Renal cortex interstitium (tissue), 11 donors: ENCODE measurements at regions not wholly inside any gene's neighbourhood (a gene's known extent, or its start where the extent isn't known, plus 50 kb on each side); places are given as distances from the start of the nearest gene placed in this dataset.

Source experiments
- DNase-seq, 11 donors: peaks; one replicate each; pipeline ENCODE4 v3.0.0-alpha.2; 2013; ENCODE audit warnings: low read depth in 9 of 11, low spot score in 4 of 11; ENCODE audit errors: extremely low read depth in 1 of 11

DNA sequence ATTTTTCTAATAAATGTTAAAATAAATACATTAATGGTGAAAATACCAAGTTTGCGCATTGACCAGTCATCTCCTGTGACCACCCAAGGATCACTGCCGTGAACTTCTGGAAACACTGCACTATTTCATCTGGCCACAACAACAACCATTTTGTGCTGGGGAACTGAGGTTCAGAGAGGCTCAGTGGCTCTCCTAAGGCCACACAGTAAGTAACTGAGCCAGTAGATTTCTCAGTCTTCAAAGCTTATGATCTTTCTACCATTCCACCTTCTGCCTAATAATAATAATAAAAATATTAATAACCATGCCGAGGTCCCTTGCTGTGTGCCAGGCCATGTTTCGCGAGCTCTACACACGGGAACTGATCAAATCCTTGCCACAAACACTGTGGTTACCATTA lies 182.0 kb downstream of the IRF8 start:
- DNase-seq: no peak

DNA sequence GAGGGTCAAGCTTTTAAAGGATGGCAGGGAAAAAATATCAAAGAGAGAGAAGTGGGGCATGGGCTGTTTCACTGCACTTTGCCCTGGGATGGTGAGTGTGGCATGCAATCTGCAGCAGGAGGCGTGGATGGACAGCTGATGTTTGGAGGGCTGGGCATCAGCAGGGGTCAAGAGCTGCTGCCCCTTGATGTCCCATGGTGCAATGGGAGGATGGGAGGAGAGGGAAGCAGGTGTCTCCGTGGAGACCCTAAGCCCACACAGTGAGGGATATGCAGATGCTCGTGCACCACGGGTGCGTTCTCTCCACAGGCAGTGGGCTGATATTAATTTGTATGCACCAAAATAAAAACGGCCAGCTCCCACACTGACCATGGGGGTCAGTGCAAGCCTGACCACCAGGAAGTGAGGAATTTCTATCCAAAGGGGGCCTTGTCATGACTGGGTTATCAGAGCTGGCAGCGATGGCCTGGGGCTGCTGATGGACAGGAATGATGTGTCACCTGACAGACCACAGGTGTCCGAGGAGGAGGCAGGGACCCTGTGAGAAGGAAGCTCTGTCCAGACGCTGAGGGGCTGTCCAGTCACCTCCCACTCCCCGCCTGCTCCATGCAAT lies 183.6 kb downstream of the IRF8 start:
- no peak for DNase-seq

DNA sequence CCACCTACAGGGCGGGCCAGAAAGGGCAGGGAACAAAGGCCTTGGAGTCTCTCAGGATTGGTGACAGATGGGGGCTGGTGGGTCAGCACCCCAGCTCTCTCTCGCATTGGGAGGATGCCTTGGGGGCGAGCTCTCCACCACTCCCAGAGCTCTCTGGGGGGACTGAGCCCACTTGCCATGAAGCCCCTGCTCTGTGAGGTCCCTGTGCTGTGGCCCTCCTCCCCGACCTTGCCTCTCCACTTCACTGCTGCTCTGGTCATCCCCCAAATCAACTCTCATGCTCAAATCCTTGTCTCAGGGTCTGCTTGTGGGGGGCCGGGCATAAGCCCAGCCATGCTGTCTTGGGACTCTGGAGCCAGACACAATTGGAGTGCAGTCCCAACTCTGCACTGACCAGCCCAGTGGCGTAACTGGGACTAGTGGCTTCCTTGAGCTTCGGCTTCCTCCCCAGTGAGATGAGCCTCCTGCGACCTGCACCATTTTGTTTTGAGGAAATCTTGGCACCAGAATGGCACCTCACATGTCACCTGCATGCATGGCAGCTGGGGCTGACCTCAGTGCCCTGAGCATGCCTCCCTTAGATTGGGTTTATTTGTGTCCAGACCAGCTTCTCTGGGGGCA lies 184.5 kb downstream of the IRF8 start:
- no peak for DNase-seq

DNA sequence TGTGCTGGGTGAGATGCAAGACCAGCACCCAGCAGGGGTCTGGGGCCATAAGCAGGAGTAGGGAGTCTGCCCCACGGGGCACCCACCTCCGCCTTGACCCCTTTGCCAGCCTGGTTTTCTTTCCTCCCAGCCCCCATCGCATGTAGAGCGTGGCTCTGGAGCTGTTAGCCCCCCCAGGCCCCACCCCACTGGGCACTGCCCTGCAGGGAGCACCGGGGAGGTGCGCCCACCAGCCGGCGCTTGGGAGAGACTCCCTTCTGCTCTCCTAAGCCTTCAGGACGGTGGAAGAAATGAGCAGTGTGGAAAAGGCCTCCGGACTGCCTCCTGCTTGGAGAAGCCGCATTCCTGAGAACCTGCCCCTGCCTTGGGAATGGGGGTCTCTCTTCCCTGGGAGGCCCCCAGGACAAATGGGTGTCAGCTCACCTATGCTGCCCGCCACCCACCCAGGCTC lies 186.2 kb downstream of the IRF8 start:
- no peak for DNase-seq

DNA sequence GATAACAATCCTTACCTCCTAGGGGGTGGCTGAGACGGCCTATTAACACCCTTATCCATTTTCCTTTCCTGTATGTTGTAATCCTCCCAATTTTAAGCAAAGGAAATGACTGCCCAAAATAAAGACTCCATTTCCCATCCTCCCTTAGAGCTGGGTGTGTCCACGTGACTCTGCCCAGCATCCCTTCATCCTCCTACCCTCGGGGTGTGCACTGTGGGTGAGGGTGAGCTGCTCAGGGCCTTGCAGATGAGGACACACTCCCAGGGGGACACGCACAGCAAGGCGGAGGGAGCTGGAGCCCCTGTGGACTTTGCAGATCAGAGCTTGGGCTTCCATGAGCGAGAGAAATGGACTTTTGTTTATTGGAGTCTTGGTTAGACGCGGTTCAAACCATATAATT lies 186.8 kb downstream of the IRF8 start:
- no peak for DNase-seq

DNA sequence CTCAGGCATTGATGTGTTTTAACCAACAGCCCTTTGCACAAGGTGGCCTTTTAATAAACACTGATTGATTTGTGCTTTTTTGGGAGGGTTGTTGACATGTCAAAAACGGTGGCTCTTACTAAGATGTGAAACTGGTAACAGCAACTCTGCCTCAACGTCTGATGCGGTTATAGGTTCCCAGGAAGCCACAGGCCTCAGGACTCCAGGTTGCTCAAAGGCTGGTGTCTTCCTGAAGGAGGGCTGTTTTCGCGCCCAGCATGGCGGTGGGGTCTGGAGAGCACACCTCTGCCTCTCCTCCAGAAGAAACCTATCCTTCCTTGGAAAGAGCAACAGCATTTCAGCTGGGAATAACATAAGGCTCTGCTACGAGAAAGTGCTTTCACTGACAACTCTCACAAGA lies 187.5 kb downstream of the IRF8 start:
- DNase-seq: no peak

DNA sequence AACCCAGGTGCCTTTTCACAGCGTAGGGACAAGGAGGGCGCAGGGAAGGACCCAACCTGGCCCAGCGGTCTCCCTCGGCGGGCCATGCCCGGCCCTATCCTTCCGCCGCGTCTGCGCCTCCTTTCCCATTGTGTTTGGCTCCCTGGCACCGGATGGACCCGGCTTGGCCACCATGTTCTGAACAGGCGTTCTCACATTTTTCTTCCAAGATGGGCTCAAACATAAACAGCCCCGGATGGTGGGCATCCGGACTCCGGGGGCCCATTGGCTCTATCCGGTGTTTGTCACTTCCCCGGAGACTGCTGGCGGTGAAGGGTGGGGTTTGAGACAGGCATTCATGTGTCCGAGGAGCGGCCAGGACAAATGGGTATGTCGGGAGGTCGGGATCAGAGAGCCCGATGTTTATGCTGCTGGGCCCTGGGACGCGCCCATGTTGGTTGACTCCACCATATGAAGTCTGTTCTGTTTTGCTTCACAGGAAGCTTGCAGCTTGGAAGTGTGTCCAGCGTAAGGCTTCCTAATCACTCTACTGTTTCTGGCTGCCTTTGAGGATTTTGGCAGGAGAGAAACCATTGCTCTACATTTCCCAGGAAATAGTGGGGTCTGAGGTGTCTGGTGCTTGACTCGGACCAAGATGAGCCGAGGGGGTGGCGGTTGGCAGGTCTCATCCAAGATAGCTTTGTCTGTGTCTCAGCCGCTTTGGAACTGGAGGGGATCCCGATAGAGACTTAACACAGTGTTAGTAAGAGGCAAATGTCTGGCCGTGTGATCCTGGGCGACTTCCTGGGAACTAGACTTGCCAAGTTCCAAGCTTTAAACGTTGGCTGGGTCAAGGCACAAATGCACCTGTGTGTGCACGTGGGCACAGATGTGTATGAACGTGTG lies 188.3 kb downstream of the IRF8 start:
- no peak for DNase-seq

DNA sequence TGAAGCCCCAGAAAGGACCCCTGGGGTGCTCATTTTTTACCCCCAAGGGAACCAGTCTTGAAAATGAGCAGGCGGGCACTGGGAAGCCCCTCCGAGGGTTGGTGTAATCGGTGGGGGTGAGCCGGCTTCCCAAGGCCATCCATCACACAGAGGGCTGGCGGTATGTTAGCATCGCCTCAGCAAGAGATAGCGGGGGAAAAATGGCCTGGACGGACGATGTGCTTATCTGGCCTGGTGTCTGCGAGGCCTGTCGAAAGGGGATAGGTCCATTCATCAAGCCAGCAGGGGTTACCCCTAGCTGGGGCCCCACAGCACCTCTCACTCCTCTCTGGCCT lies 188.9 kb downstream of the IRF8 start:
- DNase-seq: no peak

DNA sequence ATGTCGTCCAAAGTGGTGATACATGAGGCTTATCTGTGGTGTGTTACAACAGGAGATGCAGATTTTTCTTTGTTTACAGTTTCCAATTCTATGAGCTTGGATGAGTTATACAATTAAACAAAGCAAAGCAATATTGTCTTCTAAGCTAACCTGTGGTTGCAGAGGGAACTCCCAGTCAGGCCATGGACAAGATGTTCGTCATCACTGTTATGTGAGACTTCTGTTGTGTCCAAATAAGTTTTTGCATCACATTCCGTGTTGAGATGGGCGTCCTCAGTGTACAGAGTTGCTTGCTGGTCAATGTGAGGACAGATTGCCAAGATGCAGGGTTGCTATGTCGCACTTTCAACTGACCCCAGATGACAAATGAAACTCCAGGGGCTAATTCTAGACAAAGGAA lies 189.3 kb downstream of the IRF8 start:
- DNase-seq: no peak

DNA sequence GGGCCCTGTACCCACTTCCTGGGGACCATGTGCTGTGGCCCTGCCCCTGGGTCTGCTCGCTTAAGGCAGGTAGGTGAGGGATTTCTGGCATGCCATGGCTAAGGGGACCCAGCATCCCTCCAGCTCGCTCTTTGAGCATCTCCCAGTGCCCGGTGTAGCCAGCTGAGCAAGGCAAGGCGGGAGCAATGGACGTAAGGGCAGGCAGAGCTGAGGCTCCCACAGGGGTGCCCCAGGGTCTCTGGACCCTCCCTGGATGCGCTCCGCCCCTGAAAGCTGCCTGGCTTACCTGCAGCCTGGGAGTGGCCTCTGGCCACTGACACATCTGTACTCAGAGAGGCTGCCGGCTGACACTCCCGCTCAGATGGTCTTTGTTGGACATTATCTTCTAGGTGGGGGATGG lies 189.9 kb downstream of the IRF8 start:
- DNase-seq: no peak

DNA sequence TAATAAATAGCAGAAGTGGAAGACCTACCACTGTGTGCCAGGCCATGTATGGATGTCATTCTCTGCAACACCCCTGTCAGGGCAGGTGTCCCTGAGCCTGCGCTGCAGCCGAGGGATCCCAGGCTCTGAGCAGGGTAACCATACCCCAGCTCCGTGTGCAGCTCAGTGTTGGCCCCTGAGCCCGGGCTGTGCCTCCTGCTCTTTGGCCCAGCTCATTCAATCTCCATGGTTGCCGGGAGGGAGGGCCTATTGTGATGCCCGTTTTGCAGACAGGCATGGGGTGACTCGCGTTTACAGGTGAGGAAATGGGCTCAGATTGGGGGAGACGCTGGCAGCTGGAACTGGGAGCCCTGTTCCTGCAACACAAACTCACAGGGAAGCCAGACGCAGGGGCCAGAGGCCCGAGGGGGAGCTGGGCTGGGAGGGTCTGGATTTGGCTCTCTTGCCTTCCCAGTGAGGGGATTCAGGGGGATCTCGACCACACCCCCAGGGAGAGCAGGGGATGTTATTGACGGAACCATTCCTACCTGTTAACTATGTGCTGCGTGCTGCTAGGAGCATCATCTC lies 190.5 kb downstream of the IRF8 start:
- no peak for DNase-seq

DNA sequence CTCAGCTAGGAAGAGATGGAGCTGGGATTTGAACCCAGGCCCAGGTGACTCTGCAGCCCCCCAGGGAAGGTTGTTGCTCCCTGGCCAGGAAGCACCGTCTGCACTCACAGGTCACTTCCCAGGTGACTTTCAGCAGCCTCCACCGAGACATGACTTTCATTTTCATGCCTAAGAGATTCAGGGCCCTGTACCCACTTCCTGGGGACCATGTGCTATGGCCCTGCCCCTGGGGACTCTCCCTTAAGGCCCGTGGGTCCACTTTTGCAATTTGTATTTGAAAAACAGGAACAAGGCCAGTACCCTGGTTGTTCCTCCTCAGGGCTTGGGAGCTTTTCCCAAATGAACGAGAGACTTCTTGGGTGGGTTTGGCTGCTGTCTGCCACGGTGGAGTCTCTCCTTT lies 191.0 kb downstream of the IRF8 start:
- DNase-seq: no peak

DNA sequence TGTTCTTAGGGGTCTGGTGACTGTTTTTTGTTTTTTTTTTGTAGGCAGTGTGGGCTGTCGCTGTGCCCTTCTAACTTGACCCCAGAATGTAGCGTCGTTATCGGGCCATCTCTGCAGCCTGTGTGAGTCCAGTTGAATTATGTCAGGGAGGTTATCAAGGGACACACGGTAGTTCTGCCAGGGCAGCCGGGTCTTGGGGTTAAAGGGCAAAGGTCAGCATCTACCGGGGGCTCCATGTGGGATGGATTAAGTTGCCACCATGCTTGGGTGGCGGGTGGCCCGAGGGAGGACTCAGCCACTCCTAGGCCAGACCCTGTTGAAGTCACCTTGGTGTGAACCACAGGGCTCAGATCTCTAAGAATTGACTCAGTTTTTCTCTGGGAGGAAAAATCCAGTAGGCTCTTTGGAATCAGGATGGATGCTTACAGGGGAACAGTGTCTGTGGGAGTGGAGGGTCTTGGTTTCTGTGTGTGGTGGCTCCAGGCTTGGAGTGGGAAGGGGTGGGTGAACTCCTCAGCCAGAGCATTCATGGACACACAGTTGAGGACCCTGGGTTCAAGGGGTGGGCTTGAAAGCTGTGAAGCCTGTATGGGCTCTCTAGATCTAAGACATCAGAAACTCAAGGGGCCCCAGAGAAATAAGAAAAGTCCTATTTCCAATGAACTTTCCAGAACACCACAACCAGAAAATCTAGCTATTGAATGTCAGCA lies 191.7 kb downstream of the IRF8 start:
- DNase-seq: no peak

DNA sequence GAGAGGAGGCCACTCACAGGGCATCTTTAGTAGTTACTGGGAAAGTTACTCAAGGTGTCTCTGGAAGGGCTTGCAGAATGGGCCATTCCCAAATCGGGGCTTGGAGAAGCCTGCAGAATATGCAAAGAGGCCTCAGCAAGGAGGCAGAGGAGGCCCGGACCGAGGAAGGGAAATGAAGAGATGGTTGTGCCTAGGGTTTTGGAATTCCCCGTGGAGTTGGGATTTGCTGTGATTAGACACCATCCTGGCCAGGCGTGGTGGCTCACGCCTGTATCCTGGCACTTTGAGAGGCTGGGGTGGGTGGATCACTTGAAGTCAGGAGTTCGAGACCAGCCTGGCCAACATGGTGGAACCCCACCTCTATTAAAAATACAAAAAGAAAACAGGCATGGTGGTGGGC lies 193.0 kb downstream of the IRF8 start:
- no peak for DNase-seq

DNA sequence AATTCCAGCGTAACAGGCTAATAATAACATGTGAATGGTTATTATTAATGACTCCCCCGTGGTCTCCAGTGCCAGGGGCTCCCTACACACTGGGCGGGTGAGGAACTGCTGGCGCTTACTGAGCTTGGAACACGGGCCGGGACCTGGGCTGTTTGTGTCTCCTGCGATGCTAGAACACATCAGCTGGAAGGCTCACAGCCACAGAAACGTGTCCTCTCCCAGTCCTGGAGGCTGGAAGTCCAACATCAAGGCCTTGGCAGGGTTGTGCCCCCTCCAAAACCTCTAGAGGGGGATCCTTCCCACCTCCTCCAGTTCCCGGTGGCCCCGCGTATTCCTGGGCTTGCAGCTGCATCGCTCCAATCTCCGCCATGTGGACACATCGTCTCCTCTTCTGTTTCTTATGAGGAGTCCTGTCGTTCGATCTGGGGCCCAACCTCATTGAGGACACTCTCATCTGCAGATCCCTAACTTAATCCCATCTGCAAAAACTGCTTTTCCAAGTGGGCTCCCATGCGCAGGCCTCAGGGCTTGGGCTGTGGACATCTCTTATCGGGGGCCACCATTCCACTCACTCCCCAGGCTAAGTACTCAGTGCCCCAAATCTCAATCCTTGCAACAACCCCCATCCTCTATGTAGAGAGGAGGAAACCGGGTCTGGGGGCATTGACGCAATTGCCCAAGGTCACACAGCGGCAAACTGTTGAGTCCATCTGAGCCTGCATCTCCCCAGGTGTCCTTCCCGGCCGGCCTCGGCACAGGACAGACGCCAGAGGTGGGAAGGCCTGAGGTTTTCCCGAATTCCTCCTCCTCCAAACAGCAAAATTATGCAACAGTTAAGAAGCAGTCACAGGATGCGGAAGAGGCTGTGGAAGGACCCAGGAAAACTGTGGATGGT lies 193.9 kb downstream of the IRF8 start:
- no peak for DNase-seq

DNA sequence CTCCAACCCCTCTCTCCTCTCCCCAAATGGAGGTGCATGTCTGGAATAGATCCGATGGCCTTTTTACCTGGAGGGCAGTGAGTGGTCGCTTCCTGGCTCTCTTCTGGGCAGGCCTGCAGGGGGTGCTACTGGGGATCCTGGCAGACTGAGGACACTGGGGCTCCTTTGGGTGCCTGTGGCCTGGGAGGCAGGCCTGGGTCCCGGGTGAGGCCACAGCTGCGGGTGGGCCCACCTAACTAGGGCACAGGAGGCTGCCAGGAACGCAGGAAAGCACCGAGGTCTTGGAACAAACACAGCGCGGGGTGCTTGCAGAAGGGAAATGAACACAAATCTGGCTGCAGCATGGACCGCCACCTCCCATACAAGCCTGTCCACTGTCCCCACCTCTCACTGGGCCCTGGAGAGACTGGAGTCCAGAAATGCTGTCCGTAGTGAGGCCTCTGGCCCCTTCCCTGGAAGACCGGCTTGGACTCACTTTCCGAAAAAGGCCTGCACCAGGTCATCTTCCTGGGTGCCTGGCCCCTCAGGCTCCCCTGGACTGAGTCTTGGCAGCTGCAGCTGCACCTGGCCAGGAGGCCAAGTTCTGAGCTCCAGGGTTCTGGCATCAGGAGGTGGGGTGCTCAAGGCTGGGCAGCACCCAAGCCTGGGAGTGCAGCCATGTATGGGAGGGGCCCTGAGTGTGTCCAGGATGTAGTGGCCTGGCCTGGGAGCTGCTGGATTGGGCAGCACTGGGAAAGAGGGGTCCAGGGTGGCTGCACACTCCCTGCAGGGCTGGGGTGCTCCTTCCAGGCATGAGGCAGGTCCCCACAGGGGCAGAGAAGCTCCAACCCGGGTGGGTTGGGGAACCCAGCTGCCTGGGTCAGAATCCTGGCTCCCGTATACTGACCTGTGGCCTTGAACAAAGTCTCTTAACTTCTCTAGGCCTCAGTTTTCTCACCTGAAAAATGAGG lies 195.1 kb downstream of the IRF8 start:
- no peak for DNase-seq

DNA sequence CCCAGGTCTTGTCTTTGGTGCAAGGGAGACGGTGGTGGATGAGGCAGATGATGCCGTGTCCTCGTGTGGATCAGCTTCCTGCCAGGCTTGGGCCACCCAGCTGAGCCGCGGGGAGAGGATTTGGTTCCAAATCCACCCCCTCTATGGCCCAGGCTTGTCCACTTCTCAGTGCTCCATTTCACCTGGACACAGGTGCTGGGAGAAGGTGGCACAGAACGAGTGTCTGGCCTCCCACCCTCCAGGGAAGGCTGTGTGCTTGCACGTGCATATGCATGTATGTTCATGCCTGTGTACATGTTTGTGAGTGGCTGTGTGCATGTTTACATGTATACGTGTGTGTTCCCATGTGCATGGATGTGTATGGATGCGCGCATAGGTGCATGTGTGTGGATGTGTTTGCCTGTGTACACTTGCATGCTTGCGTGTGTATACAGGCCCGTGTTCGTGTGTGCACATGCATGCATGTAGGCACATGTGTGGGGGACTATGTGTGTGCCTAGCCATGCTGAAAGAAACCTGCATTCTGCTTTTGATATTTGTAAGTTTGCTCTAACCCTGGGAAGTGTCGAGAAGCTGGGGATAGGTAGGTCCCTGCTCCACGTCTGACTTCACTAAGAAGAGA lies 196.3 kb downstream of the IRF8 start:
- no peak for DNase-seq
